Panc1 (cell line): ENCODE measurements at regions not wholly inside any gene's neighbourhood (a gene's known extent, or its start where the extent isn't known, plus 50 kb on each side); places are given as distances from the start of the nearest gene placed in this dataset.

Source experiments
- ATAC-seq: fragments of 200-7000 bp; cut with Tn5 transposase; 2 replicates; pipeline ENCODE4 v1.9.1; 2020; ENCODE audit warnings: mild to moderate bottlenecking, moderate library complexity
- BruUV-seq: library from RNA; stranded (reverse); fragments of 400-500 nt; replicated peaks from 2 replicates; lab custom pipeline; 2021; lab: Mats Ljungman, UMichigan
- CTCF ChIA-PET: fragments of 300-600 bp; sonication (Branson Sonifier 250); formaldehyde crosslinking; loops from one replicate; lab custom pipeline; 2022; ENCODE audit warnings: antibody characterized with exemption; lab: Charles Lee
- POLR2A ChIA-PET: fragments of 300-600 bp; sonication (Branson Sonifier 250); formaldehyde crosslinking; loops from one replicate; lab custom pipeline; 2022; ENCODE audit warnings: antibody characterized with exemption; lab: Charles Lee
- DNase-seq: peaks from one replicate; pipeline ENCODE4 v3.0.0-alpha.2; 2010; ENCODE audit warnings: low read depth, low spot score
- H3K27ac ChIP-seq: 2 replicates; pipeline ENCODE4 v1.5.1; 2011; ENCODE audit warnings: mild to moderate bottlenecking, low read length, inconsistent platforms
- H3K27me3 ChIP-seq: fragments of 200-500 bp; sonication (Bioruptor generic); 2 replicates; pipeline ENCODE4 v1.6.0; 2014; ENCODE audit warnings: low read length, inconsistent platforms; ENCODE audit not compliant: control insufficient read depth, insufficient read depth
- H3K36me3 ChIP-seq: fragments of 200-500 bp; sonication (Bioruptor generic); 2 replicates; pipeline ENCODE4 v1.5.1; 2014; ENCODE audit warnings: inconsistent platforms, mild to moderate bottlenecking, low read length, moderate library complexity; ENCODE audit not compliant: control insufficient read depth, insufficient read depth
- H3K4me1 ChIP-seq: 2 replicates; pipeline ENCODE4 v1.5.1; 2011; ENCODE audit warnings: inconsistent platforms, mild to moderate bottlenecking, low read length, moderate library complexity; ENCODE audit not compliant: control insufficient read depth, insufficient read depth
- H3K4me3 ChIP-seq, 2 experiments: 2 replicates each; pipeline ENCODE4 v1.5.1; 2011 to 2012; ENCODE audit warnings: low read depth in 2 of 2, low read length in 2 of 2, mild to moderate bottlenecking in 2 of 2, inconsistent platforms in 1 of 2, moderate library complexity in 1 of 2
- H3K9me3 ChIP-seq: fragments of 200-500 bp; sonication (Bioruptor generic); 2 replicates; pipeline ENCODE4 v1.5.1; 2014; ENCODE audit warnings: low read depth, mild to moderate bottlenecking, inconsistent platforms, low read length, moderate library complexity; ENCODE audit not compliant: control insufficient read depth, insufficient read depth
- POLR2AphosphoS5 ChIP-seq: IDR thresholded peaks from 2 replicates; pipeline ENCODE4 v1.6.1; 2012; ENCODE audit warnings: mild to moderate bottlenecking, low read depth, low read length, moderate library complexity
- SIN3A ChIP-seq: IDR thresholded peaks from 2 replicates; pipeline ENCODE4 v1.6.1; 2012; ENCODE audit warnings: low read depth, mild to moderate bottlenecking, low read length, moderate library complexity, borderline replicate concordance; ENCODE audit not compliant: insufficient read depth
- TCF7L2 ChIP-seq: IDR thresholded peaks from 2 replicates; pipeline ENCODE4 v1.6.1; 2011; ENCODE audit warnings: mild to moderate bottlenecking, low read depth, low read length, inconsistent platforms
- in situ Hi-C: cut with HindIII; loops from 2 replicates; pipeline ENCODE4 v1.10.0; 2016; ENCODE audit warnings: low sequenced_read_pairs, low pct_unique_long_range_greater_than_20kb
- intact Hi-C: fragments of 100-400 bp; cut with micrococcal nuclease; formaldehyde crosslinking; loops from one replicate; pipeline ENCODE4 v1.10.0; 2022; ENCODE audit not compliant: unreplicated experiment
- TF ChIP-seq, protein P1 (sequence below), 2 experiments: IDR thresholded peaks; 2 replicates each; pipeline ENCODE4 v1.6.1; 2011 to 2012; ENCODE audit warnings: low read depth in 2 of 2, control low read depth in 1 of 2, low read length in 1 of 2, mild to moderate bottlenecking in 1 of 2, moderate library complexity in 1 of 2; ENCODE audit not compliant: insufficient read depth in 1 of 2
- TF ChIP-seq, protein P2 (sequence below): fragments of 450-650 bp; IDR thresholded peaks from 2 replicates; pipeline ENCODE4 v1.5.1; 2017; ENCODE audit warnings: mild to moderate bottlenecking

DNA sequence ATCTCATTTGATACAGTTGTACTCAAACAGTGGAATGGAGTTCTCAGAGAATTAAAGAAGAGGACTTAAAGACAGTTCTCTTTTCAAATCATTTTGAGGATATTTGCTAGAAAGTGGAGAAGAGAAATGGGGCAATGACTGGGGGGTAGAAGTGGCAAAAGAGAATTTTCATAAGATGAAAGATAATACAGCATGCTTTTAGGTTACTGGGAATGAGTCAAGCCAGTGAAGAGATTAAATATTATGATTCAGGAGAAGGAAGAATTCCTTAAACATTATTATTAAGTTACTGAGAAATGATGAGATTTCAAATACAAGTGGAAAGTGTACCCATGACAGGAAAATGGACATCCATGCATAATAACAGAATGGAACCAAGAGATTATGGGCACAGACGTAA lies 219.0 kb upstream of the DKK2 start:
- H3K27me3 ChIP-seq, result no peaks in the 10 kb centered on the region
- no peak overlapping the region for H3K27ac ChIP-seq
- no peaks in the 10 kb centered on the region for H3K4me1 ChIP-seq
- H3K9me3 ChIP-seq, result no peaks in the 10 kb centered on the region
- no peak for DNase-seq
- ChIA-PET CTCF (no interaction called here), POLR2A (no interaction called here)
- H3K36me3 ChIP-seq, result no peaks in the 10 kb centered on the region
- intact Hi-C loops (no loop called here), in situ Hi-C loops (no loop called here)
- no peak overlapping the region for H3K4me3 ChIP-seq
- ATAC-seq, result no peak
- no TSS peak for BruUV-seq
- TF ChIP-seq TCF7L2 (no peak), POLR2AphosphoS5 (no peak), SIN3A (no peak)
- TF ChIP-seq, protein P1, sequence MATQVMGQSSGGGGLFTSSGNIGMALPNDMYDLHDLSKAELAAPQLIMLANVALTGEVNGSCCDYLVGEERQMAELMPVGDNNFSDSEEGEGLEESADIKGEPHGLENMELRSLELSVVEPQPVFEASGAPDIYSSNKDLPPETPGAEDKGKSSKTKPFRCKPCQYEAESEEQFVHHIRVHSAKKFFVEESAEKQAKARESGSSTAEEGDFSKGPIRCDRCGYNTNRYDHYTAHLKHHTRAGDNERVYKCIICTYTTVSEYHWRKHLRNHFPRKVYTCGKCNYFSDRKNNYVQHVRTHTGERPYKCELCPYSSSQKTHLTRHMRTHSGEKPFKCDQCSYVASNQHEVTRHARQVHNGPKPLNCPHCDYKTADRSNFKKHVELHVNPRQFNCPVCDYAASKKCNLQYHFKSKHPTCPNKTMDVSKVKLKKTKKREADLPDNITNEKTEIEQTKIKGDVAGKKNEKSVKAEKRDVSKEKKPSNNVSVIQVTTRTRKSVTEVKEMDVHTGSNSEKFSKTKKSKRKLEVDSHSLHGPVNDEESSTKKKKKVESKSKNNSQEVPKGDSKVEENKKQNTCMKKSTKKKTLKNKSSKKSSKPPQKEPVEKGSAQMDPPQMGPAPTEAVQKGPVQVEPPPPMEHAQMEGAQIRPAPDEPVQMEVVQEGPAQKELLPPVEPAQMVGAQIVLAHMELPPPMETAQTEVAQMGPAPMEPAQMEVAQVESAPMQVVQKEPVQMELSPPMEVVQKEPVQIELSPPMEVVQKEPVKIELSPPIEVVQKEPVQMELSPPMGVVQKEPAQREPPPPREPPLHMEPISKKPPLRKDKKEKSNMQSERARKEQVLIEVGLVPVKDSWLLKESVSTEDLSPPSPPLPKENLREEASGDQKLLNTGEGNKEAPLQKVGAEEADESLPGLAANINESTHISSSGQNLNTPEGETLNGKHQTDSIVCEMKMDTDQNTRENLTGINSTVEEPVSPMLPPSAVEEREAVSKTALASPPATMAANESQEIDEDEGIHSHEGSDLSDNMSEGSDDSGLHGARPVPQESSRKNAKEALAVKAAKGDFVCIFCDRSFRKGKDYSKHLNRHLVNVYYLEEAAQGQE (IDR thresholded peaks at IDR 0.05; ENCODE audit: insufficient read depth in 1 of 2, low read depth in 2 of 2, low read length in 1 of 2), result no peak
- TF ChIP-seq, protein P2, sequence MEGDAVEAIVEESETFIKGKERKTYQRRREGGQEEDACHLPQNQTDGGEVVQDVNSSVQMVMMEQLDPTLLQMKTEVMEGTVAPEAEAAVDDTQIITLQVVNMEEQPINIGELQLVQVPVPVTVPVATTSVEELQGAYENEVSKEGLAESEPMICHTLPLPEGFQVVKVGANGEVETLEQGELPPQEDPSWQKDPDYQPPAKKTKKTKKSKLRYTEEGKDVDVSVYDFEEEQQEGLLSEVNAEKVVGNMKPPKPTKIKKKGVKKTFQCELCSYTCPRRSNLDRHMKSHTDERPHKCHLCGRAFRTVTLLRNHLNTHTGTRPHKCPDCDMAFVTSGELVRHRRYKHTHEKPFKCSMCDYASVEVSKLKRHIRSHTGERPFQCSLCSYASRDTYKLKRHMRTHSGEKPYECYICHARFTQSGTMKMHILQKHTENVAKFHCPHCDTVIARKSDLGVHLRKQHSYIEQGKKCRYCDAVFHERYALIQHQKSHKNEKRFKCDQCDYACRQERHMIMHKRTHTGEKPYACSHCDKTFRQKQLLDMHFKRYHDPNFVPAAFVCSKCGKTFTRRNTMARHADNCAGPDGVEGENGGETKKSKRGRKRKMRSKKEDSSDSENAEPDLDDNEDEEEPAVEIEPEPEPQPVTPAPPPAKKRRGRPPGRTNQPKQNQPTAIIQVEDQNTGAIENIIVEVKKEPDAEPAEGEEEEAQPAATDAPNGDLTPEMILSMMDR, result no peak

DNA sequence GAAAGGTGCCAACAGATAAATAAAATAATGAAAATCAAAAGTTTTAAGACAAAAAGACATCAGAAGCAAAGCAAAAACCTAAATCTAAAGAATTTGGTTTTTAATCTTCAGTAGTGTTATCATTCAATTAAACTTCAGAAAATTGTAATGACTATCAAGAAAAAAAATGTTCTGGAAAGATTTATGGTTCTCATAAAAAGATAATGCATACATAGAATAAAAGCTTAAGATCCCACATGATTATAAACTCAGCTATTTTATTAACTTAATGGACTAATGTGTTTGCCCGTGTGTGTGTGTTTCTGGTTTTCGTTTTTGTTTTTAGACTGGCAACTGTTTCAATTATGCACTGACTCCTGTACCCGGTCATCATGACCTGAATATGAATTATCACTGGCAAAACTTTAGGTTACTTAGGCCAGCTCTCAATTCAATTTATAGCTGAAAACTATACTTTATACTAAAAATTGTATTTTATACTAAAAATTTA lies 217.5 kb upstream of the DKK2 start:
- Histone ChIP-seq H3K4me1 (no peaks in the 10 kb centered on the region), H3K4me3 (no peak overlapping the region), H3K27me3 (no peaks in the 10 kb centered on the region), H3K9me3 (no peaks in the 10 kb centered on the region), H3K27ac (no peak overlapping the region), H3K36me3 (no peaks in the 10 kb centered on the region)
- no TSS peak for BruUV-seq
- ATAC-seq (no peak), DNase-seq (no peak)
- in situ Hi-C loops (no loop called here), intact Hi-C loops (no loop called here)
- ChIA-PET CTCF (no interaction called here), POLR2A (no interaction called here)
- TF ChIP-seq SIN3A, result no peak
- TF ChIP-seq, protein P2, result no peak
- no peak for TF ChIP-seq TCF7L2
- TF ChIP-seq, protein P1 (IDR thresholded peaks at IDR 0.05; ENCODE audit: insufficient read depth in 1 of 2, low read depth in 2 of 2, low read length in 1 of 2), result no peak
- TF ChIP-seq POLR2AphosphoS5, result no peak
